HG02981 (cell line): ENCODE measurements at regions not wholly inside any gene's neighbourhood (a gene's known extent, or its start where the extent isn't known, plus 50 kb on each side); places are given as distances from the start of the nearest gene placed in this dataset.
"Not testable (repeated sequence)": the region's sequence is repeated elsewhere in the genome, so short reads cannot be mapped to it uniquely, and the experiment has no call there.

Experiments used
- ATAC-seq: cut with Tn5 transposase; IDR thresholded peaks from one replicate; pipeline ENCODE4 v1.9.1; 2021; ENCODE audit warnings: mild to moderate bottlenecking, moderate library complexity; ENCODE audit not compliant: unreplicated experiment

GRCh38 chr3:135549928-135550494 is 415.5 kb upstream of the PPP2R3A start:
- no peak for ATAC-seq

- ATAC-seq: no peak
Observed at GRCh38 chr3:135556174-135556573, 409.4 kb upstream of the PPP2R3A start.

- no peak for ATAC-seq
Observed at GRCh38 chr3:135558150-135558783, 407.3 kb upstream of the PPP2R3A start.

- ATAC-seq: no peak
Observed at GRCh38 chr3:135558906-135559305, 406.6 kb upstream of the PPP2R3A start.

- no peak for ATAC-seq
Observed at GRCh38 chr3:135559802-135560201, 405.7 kb upstream of the PPP2R3A start.

- no peak for ATAC-seq
Observed at GRCh38 chr3:135560847-135561246, 404.7 kb upstream of the PPP2R3A start.

- ATAC-seq: no peak
Observed at GRCh38 chr3:135564696-135565095, 400.8 kb upstream of the PPP2R3A start.

- no peak for ATAC-seq
Observed at GRCh38 chr3:135565546-135565945, 400.0 kb upstream of the PPP2R3A start.

- no peak for ATAC-seq
Observed at GRCh38 chr3:135567223-135567622, 398.3 kb upstream of the PPP2R3A start.

- no peak for ATAC-seq
Observed at GRCh38 chr3:135576751-135577150, 388.8 kb upstream of the PPP2R3A start.

GRCh38 chr3:135581806-135582205 is 383.7 kb upstream of the PPP2R3A start:
- no peak for ATAC-seq

GRCh38 chr3:135582800-135583199 is 382.7 kb upstream of the PPP2R3A start:
- no peak for ATAC-seq

GRCh38 chr3:135596563-135596962 is 369.0 kb upstream of the PPP2R3A start:
- ATAC-seq: no peak

GRCh38 chr3:135597855-135598254 is 367.7 kb upstream of the PPP2R3A start:
- ATAC-seq: no peak

- no peak for ATAC-seq
Observed at GRCh38 chr3:135598597-135598996, 366.9 kb upstream of the PPP2R3A start.

GRCh38 chr3:135604512-135604911 is 361.0 kb upstream of the PPP2R3A start:
- ATAC-seq: not testable (repeated sequence)

- ATAC-seq: no peak
Observed at GRCh38 chr3:135618123-135618522, 347.4 kb upstream of the PPP2R3A start.

GRCh38 chr3:135621184-135621920 is 344.2 kb upstream of the PPP2R3A start:
- ATAC-seq: no peak

- no peak for ATAC-seq
Observed at GRCh38 chr3:135622215-135622614, 343.3 kb upstream of the PPP2R3A start.

- ATAC-seq: no peak
Observed at GRCh38 chr3:135622656-135623055, 342.9 kb upstream of the PPP2R3A start.

GRCh38 chr3:135623558-135623957 is 342.0 kb upstream of the PPP2R3A start:
- ATAC-seq: no peak

- ATAC-seq: no peak
Observed at GRCh38 chr3:135627057-135627456, 338.5 kb upstream of the PPP2R3A start.
